Heart right ventricle (tissue), 16 donors: ENCODE measurements at regions not wholly inside any gene's neighbourhood (a gene's known extent, or its start where the extent isn't known, plus 50 kb on each side); places are given as distances from the start of the nearest gene placed in this dataset.

Experiments used
- ATAC-seq, 8 donors: fragments of 200-7000 bp; cut with Tn5 transposase; one replicate each; pipeline ENCODE4 v1.9.1; 2020; ENCODE audit warnings: mild to moderate bottlenecking in 8 of 8, moderate library complexity in 8 of 8, moderate number of reproducible peaks in 1 of 8
- DNase-seq, 2 donors: peaks; one replicate each; pipeline ENCODE4 v3.0.0-alpha.2; 2020
- H3K27ac ChIP-seq, 10 donors: fragments of 200-600 bp; sonication (generic) in 2 of 10; one replicate each; pipeline versions ENCODE4 v1.5.0 to v1.8.0; 2020 to 2022; ENCODE audit warnings: mild to moderate bottlenecking in 3 of 10
- H3K27me3 ChIP-seq, 7 donors: fragments of 200-600 bp; one replicate each; pipeline ENCODE4 v1.8.0; 2021 to 2022; ENCODE audit warnings: mild to moderate bottlenecking in 2 of 7
- H3K36me3 ChIP-seq, 9 donors: fragments of 200-600 bp; sonication (generic) in 1 of 9; one replicate each; pipeline versions ENCODE4 v1.5.0 to v1.8.0; 2020 to 2022; ENCODE audit warnings: mild to moderate bottlenecking in 2 of 9
- H3K4me1 ChIP-seq, 9 donors: fragments of 200-600 bp; sonication (generic) in 1 of 9; one replicate each; pipeline versions ENCODE4 v1.5.0 to v1.8.0; 2020 to 2022; ENCODE audit warnings: mild to moderate bottlenecking in 4 of 9
- H3K4me3 ChIP-seq, 10 donors: fragments of 200-600 bp; sonication (generic) in 2 of 10; one replicate each; pipeline versions ENCODE4 v1.5.0 to v1.8.0; 2020 to 2022; ENCODE audit warnings: mild to moderate bottlenecking in 7 of 10, moderate library complexity in 2 of 10
- H3K9me3 ChIP-seq, 11 donors: fragments of 200-600 bp in 10 of 11; sonication (generic) in 2 of 11; one replicate each; pipeline versions ENCODE4 v1.5.0 to v1.8.0; 2013 to 2022; ENCODE audit warnings: mild to moderate bottlenecking in 2 of 11, control low read depth in 1 of 11, moderate library complexity in 1 of 11
- WGBS, 2 donors: extraction: QIAGEN DNeasy Blood & Tissue Kit; methylation state at CpG; one replicate each; pipeline ENCODE4 v1.1.7; 2013; ENCODE audit warnings: inconsistent platforms in 1 of 2; 5-methylcytosine and 5-hydroxymethylcytosine counted together
- intact Hi-C, 10 donors: fragments of 100-400 bp; cut with DNase I; formaldehyde crosslinking; loops; one replicate each; pipeline versions ENCODE4 v1.11.1 to v1.14.2; 2022
- TF ChIP-seq, protein P1 (sequence below), 9 donors: fragments of 200-600 bp; sonication (generic) in 2 of 9; IDR thresholded peaks; one replicate each; pipeline versions ENCODE4 v1.5.0 to v1.8.0; 2021 to 2022; ENCODE audit warnings: antibody characterized with exemption in 9 of 9, mild to moderate bottlenecking in 5 of 9, moderate library complexity in 1 of 9
- donor health status: Arrhythmogenic right ventricular cardiomyopathy.
- donor health status: ischemic (EF 13 %, LVEDD 7.1; RV severe dilation, severe dysfunction).
- donor health status: healthy with polysubstance abuse.
- donor health status: DM: no; HTN: yes; CAD: no.
- donor health status: DM: no; HTN: no; CAD: no.
- donor health status: ischemic (EF 25% LVEDD 6.9; RV normal size, moderate dysfunction).
- donor health status: ischemic (EF 25% LVEDD 5.7; RV mildly dilated, moderate dysfunction).
- donor health status: healthy.
- donor health status: DM: yes; HTN: yes; CAD: no.
- donor health status: Ischemic cardiomyopathy.
- donor health status: ischemic (EF 35%, LVEDD 5.7; RV mildly dilated, moderate dysfunction).
- donor health status: nonischemic (EF 11% LVEDD 7.7; RV severe dilation, severe dysfunction).
- donor health status: DM: yes; HTN: yes; CAD: no.
- donor health status: PGD.
- donor health status: ischemic (EF 29% LVEDD 5.4; RV normal size, mild dysfunction).
- donor health status: nonischemic (EF 23%, LVEDD 6.1; RV moderate dilation, normal function).

DNA sequence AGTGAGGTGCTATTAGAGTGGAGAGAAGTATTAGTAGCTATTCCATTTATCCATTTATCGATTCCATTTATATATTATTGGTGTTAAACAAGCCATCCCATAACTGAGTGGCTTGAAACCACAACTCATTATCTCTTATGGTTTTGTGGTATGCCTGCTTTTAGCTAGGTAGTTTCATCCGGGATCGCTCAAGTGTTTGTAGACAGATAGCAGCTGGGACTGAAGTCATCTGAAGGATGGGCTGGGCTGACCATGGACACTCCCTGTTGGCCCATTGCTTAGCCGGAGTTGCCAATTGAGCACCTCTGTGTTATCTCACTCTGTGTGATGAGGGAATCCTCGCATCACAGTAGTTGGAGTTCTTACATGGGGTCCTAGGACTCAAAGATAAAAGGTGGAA is 622.5 kb downstream of the PLA2G4A start:
- 81 to 82% methylated on average over 5 of the region's 5 CpGs for WGBS, 2 donors
- TF ChIP-seq, protein P1, sequence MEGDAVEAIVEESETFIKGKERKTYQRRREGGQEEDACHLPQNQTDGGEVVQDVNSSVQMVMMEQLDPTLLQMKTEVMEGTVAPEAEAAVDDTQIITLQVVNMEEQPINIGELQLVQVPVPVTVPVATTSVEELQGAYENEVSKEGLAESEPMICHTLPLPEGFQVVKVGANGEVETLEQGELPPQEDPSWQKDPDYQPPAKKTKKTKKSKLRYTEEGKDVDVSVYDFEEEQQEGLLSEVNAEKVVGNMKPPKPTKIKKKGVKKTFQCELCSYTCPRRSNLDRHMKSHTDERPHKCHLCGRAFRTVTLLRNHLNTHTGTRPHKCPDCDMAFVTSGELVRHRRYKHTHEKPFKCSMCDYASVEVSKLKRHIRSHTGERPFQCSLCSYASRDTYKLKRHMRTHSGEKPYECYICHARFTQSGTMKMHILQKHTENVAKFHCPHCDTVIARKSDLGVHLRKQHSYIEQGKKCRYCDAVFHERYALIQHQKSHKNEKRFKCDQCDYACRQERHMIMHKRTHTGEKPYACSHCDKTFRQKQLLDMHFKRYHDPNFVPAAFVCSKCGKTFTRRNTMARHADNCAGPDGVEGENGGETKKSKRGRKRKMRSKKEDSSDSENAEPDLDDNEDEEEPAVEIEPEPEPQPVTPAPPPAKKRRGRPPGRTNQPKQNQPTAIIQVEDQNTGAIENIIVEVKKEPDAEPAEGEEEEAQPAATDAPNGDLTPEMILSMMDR (IDR thresholded peaks at IDR 0.05) = no peak
- ATAC-seq (no peak), DNase-seq (no peak)
- Histone ChIP-seq H3K27me3 (no peaks in the 10 kb centered on the region), H3K27ac (no peak overlapping the region), H3K9me3 (no peaks in the 10 kb centered on the region), H3K36me3 (no peaks in the 10 kb centered on the region), H3K4me1 (no peaks in the 10 kb centered on the region), H3K4me3 (no peak overlapping the region)
- intact Hi-C loops = no loop called here

GRCh38 chr1:187454010-187454409 is 625.3 kb downstream of the PLA2G4A start:
- intact Hi-C loops = no loop called here
- no peaks in the 10 kb centered on the region for H3K4me1 ChIP-seq
- DNase-seq (no peak), ATAC-seq (no peak)
- H3K36me3 ChIP-seq = no peaks in the 10 kb centered on the region
- H3K27ac ChIP-seq = no peak overlapping the region
- no peaks in the 10 kb centered on the region for H3K9me3 ChIP-seq
- H3K27me3 ChIP-seq = no peaks in the 10 kb centered on the region
- no peak overlapping the region for H3K4me3 ChIP-seq
- TF ChIP-seq, protein P1 (IDR thresholded peaks at IDR 0.05) = no peak
- 79 to 89% methylated on average over 3 of the region's 3 CpGs for WGBS, 2 donors

DNA sequence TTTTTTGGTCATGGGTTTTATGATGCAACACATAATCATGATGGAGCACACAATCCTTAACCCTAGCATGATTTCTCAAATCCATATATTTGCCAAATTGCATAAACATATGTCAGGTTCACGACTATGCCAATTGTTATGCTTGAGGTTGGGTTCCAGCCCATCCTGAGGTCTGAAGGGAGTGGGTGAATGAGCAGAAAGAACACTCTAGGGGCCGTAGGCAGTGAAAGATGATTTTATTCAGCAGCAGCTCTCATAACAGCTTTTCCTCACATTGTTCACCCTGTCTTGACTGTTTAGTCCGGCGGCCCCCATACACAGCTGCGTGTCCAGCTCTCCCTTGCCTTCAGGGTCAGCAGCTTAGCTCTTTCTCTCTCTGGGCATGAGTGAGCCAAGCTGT is 627.7 kb downstream of the PLA2G4A start:
- Histone ChIP-seq H3K4me3 (no peak overlapping the region), H3K36me3 (no peaks in the 10 kb centered on the region), H3K27ac (no peak overlapping the region), H3K4me1 (no peaks in the 10 kb centered on the region), H3K27me3 (no peaks in the 10 kb centered on the region), H3K9me3 (peaks cover 0 to 2% (median 0%) of the 10 kb centered on the region in 11 donors)
- DNase-seq (no peak), ATAC-seq (no peak)
- 73 to 75% methylated on average over 5 of the region's 5 CpGs for WGBS, 2 donors
- intact Hi-C loops = no loop called here
- TF ChIP-seq, protein P1 (IDR thresholded peaks at IDR 0.05) = no peak

GRCh38 chr1:187460093-187460492 is 631.3 kb downstream of the PLA2G4A start:
- peaks cover 0 to 31% (median 11%) of the 10 kb centered on the region in 11 donors for H3K9me3 ChIP-seq
- DNase-seq (no peak), ATAC-seq (no peak)
- 82 to 89% methylated on average over 3 of the region's 3 CpGs for WGBS, 2 donors
- no peaks in the 10 kb centered on the region for H3K4me1 ChIP-seq
- no peak overlapping the region for H3K27ac ChIP-seq
- no peak overlapping the region for H3K4me3 ChIP-seq
- intact Hi-C loops = no loop called here
- no peaks in the 10 kb centered on the region for H3K36me3 ChIP-seq
- TF ChIP-seq, protein P1 (IDR thresholded peaks at IDR 0.05) = no peak
- H3K27me3 ChIP-seq = no peaks in the 10 kb centered on the region
